Fibroblast of lung (primary cell): ENCODE measurements at regions not wholly inside any gene's neighbourhood (a gene's known extent, or its start where the extent isn't known, plus 50 kb on each side); places are given as distances from the start of the nearest gene placed in this dataset.

ENCODE experiments used
- DNase-seq, 2 donors: peaks; one replicate each; pipeline versions ENCODE4 v3.0.0 to v3.0.0-alpha.2; 2010; ENCODE audit warnings: low read depth in 2 of 2
- H2AFZ ChIP-seq: 2 replicates; pipeline ENCODE4 v1.5.1; 2012; ENCODE audit warnings: low read length, control low read depth, inconsistent platforms
- H3K27ac ChIP-seq: 2 replicates; pipeline ENCODE4 v1.5.1; 2011; ENCODE audit warnings: low read length, control low read depth; ENCODE audit not compliant: insufficient read depth
- H3K27me3 ChIP-seq: 2 replicates; pipeline ENCODE4 v1.5.1; 2011; ENCODE audit warnings: mild to moderate bottlenecking, low read length; ENCODE audit not compliant: control insufficient read depth, insufficient read depth
- H3K36me3 ChIP-seq: 2 replicates; pipeline ENCODE4 v1.5.1; 2011; ENCODE audit warnings: low read length; ENCODE audit not compliant: control insufficient read depth, insufficient read depth
- H3K4me1 ChIP-seq: 2 replicates; pipeline ENCODE4 v1.5.1; 2011; ENCODE audit warnings: low read length; ENCODE audit not compliant: control insufficient read depth, insufficient read depth; ENCODE audit errors: extremely low read depth
- H3K4me2 ChIP-seq: 2 replicates; pipeline ENCODE4 v1.5.1; 2011; ENCODE audit warnings: low read length, control low read depth; ENCODE audit not compliant: insufficient read depth; ENCODE audit errors: extremely low read depth
- H3K4me3 ChIP-seq, 4 experiments: fragments of 200-600 bp in 1 of 4; sonication (generic) in 1 of 4; replicated peaks in 1 of 4; 2 replicates each; pipeline ENCODE4 v1.5.1; 2011 to 2016; ENCODE audit warnings: low read length in 4 of 4, low read depth in 3 of 4, mild to moderate bottlenecking in 3 of 4, control low read depth in 2 of 4, inconsistent platforms in 1 of 4, mixed read lengths in 1 of 4; ENCODE audit not compliant: insufficient read depth in 1 of 4; ENCODE audit errors: control extremely low read depth in 1 of 4
- H3K79me2 ChIP-seq: 2 replicates; pipeline ENCODE4 v1.5.1; 2012; ENCODE audit warnings: mild to moderate bottlenecking, low read length, inconsistent platforms; ENCODE audit not compliant: control insufficient read depth, insufficient read depth
- H3K9ac ChIP-seq: 2 replicates; pipeline ENCODE4 v1.5.1; 2011; ENCODE audit warnings: mild to moderate bottlenecking, low read length, control low read depth; ENCODE audit not compliant: insufficient read depth
- H3K9me3 ChIP-seq: 2 replicates; pipeline ENCODE4 v1.5.1; 2012; ENCODE audit warnings: low read depth, low read length; ENCODE audit not compliant: control insufficient read depth, insufficient read depth
- H4K20me1 ChIP-seq: 2 replicates; pipeline ENCODE4 v1.5.1; 2011; ENCODE audit warnings: low read length; ENCODE audit not compliant: control insufficient read depth, insufficient read depth; ENCODE audit errors: extremely low read depth
- CTCF ChIP-seq, 2 donors: IDR thresholded peaks in 1 of 2; conservative IDR thresholded peaks in 1 of 2; 1 replicate in 1 of 2; 2 replicates in 1 of 2; pipeline ENCODE4 v1.5.1; 2011 to 2012; ENCODE audit warnings: low read length in 2 of 2, control low read depth in 1 of 2, inconsistent platforms in 1 of 2, low read depth in 1 of 2, mild to moderate bottlenecking in 1 of 2
- EZH2 ChIP-seq: IDR thresholded peaks from 2 replicates; pipeline ENCODE4 v1.5.1; 2012; ENCODE audit warnings: low read length, control low read depth, mild to moderate bottlenecking; ENCODE audit errors: missing control alignments

- no peak overlapping the region for H3K4me3 ChIP-seq
- H2AFZ ChIP-seq = no peak overlapping the region
- H3K27me3 ChIP-seq = no peaks in the 10 kb centered on the region
- DNase-seq = no peak
- no peak for TF ChIP-seq CTCF (conservative IDR thresholded peaks at IDR 0.05 in 1 of 2, IDR thresholded peaks at IDR 0.05 in 1 of 2; ENCODE audit: low read depth in 1 of 2, low read length in 2 of 2)
- TF ChIP-seq EZH2 = no peak
- no peaks in the 10 kb centered on the region for H3K36me3 ChIP-seq
- H3K9me3 ChIP-seq = no peaks in the 10 kb centered on the region
- no peaks in the 10 kb centered on the region for H4K20me1 ChIP-seq
- H3K79me2 ChIP-seq = no peaks in the 10 kb centered on the region
- H3K4me1 ChIP-seq = no peaks in the 10 kb centered on the region
- H3K9ac ChIP-seq = no peak overlapping the region
- no peak overlapping the region for H3K27ac ChIP-seq
- no peak overlapping the region for H3K4me2 ChIP-seq
Observed at GRCh38 chr2:194020155-194020554, 1636.9 kb upstream of the SLC39A10 start.

- Histone ChIP-seq H3K4me1 (no peaks in the 10 kb centered on the region), H3K9me3 (no peaks in the 10 kb centered on the region), H3K36me3 (no peaks in the 10 kb centered on the region), H2AFZ (no peak overlapping the region), H3K4me2 (no peak overlapping the region), H3K4me3 (no peak overlapping the region), H3K27ac (no peak overlapping the region), H3K9ac (no peak overlapping the region), H3K27me3 (no peaks in the 10 kb centered on the region), H4K20me1 (no peaks in the 10 kb centered on the region), H3K79me2 (no peaks in the 10 kb centered on the region)
- TF ChIP-seq EZH2 (no peak), CTCF (conservative IDR thresholded peaks at IDR 0.05 in 1 of 2, IDR thresholded peaks at IDR 0.05 in 1 of 2; ENCODE audit: low read depth in 1 of 2, low read length in 2 of 2) (no peak)
- no peak for DNase-seq
Observed at GRCh38 chr2:194015751-194016150, 1641.3 kb upstream of the SLC39A10 start.

GRCh38 chr2:194014639-194015038 lies 1642.4 kb upstream of the SLC39A10 start:
- no peak for DNase-seq
- no peaks in the 10 kb centered on the region for H3K36me3 ChIP-seq
- H3K79me2 ChIP-seq = no peaks in the 10 kb centered on the region
- no peak overlapping the region for H2AFZ ChIP-seq
- H3K4me1 ChIP-seq = no peaks in the 10 kb centered on the region
- no peak overlapping the region for H3K4me3 ChIP-seq
- no peaks in the 10 kb centered on the region for H3K9me3 ChIP-seq
- H3K27me3 ChIP-seq = no peaks in the 10 kb centered on the region
- no peak overlapping the region for H3K9ac ChIP-seq
- H4K20me1 ChIP-seq = no peaks in the 10 kb centered on the region
- no peak overlapping the region for H3K4me2 ChIP-seq
- no peak overlapping the region for H3K27ac ChIP-seq
- no peak for TF ChIP-seq CTCF (conservative IDR thresholded peaks at IDR 0.05 in 1 of 2, IDR thresholded peaks at IDR 0.05 in 1 of 2; ENCODE audit: low read depth in 1 of 2, low read length in 2 of 2)
- no peak for TF ChIP-seq EZH2
